Ovary (tissue), 3 donors: ENCODE measurements at regions not wholly inside any gene's neighbourhood (a gene's known extent, or its start where the extent isn't known, plus 50 kb on each side); places are given as distances from the start of the nearest gene placed in this dataset.

Source experiments
- EP300 ChIP-seq: sonication (generic); formaldehyde crosslinking; IDR thresholded peaks from one replicate; pipeline ENCODE4 v1.6.1; 2017; ENCODE audit warnings: antibody characterized with exemption
- POLR2A ChIP-seq: fragments of 450-650 bp; IDR thresholded peaks from one replicate; pipeline ENCODE4 v1.6.1; 2017; ENCODE audit warnings: antibody characterized with exemption, mild to moderate bottlenecking, moderate library complexity
- TF ChIP-seq, protein P1 (sequence below), 3 donors: fragments of 450-650 bp in 2 of 3; fragments of 200-600 bp in 1 of 3; IDR thresholded peaks; one replicate each; pipeline versions ENCODE4 v1.5.1 to v1.8.0; 2016 to 2022; ENCODE audit warnings: antibody characterized with exemption in 3 of 3, mild to moderate bottlenecking in 1 of 3
- donor health status: DM: no; HTN: no; CAD: no.

- TF ChIP-seq, protein P1, sequence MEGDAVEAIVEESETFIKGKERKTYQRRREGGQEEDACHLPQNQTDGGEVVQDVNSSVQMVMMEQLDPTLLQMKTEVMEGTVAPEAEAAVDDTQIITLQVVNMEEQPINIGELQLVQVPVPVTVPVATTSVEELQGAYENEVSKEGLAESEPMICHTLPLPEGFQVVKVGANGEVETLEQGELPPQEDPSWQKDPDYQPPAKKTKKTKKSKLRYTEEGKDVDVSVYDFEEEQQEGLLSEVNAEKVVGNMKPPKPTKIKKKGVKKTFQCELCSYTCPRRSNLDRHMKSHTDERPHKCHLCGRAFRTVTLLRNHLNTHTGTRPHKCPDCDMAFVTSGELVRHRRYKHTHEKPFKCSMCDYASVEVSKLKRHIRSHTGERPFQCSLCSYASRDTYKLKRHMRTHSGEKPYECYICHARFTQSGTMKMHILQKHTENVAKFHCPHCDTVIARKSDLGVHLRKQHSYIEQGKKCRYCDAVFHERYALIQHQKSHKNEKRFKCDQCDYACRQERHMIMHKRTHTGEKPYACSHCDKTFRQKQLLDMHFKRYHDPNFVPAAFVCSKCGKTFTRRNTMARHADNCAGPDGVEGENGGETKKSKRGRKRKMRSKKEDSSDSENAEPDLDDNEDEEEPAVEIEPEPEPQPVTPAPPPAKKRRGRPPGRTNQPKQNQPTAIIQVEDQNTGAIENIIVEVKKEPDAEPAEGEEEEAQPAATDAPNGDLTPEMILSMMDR (IDR thresholded peaks at IDR 0.05), result no peak
- TF ChIP-seq POLR2A, result no peak
- no peak for TF ChIP-seq EP300
Observed at GRCh38 chr12:22803725-22804124, 178.8 kb downstream of the ETNK1 start.
